HG02840 (cell line): ENCODE measurements at regions not wholly inside any gene's neighbourhood (a gene's known extent, or its start where the extent isn't known, plus 50 kb on each side); places are given as distances from the start of the nearest gene placed in this dataset.
"Not testable (repeated sequence)": the region's sequence is repeated elsewhere in the genome, so short reads cannot be mapped to it uniquely, and the experiment has no call there.

Experiments
- ATAC-seq: cut with Tn5 transposase; IDR thresholded peaks from one replicate; pipeline ENCODE4 v1.9.1; 2021; ENCODE audit warnings: mild to moderate bottlenecking, moderate library complexity, moderate number of reproducible peaks; ENCODE audit not compliant: unreplicated experiment, low FRiP score

GRCh38 chr5:1654786-1655495, 131.2 kb upstream of the LPCAT1 start:
- no peak for ATAC-seq

GRCh38 chr5:1653698-1654651, 130.2 kb upstream of the LPCAT1 start:
- peak; percentile 72 for ATAC-seq

- ATAC-seq: no peak
Observed at GRCh38 chr5:1652873-1653697, 129.3 kb upstream of the LPCAT1 start.

GRCh38 chr5:1651971-1652872, 128.5 kb upstream of the LPCAT1 start:
- no peak for ATAC-seq

GRCh38 chr5:1651250-1651649, 127.5 kb upstream of the LPCAT1 start:
- ATAC-seq: no peak

GRCh38 chr5:1649554-1649953, 125.8 kb upstream of the LPCAT1 start:
- no peak for ATAC-seq

- no peak for ATAC-seq
Observed at GRCh38 chr5:1648806-1649205, 125.0 kb upstream of the LPCAT1 start.

- no peak for ATAC-seq
Observed at GRCh38 chr5:1647580-1647979, 123.8 kb upstream of the LPCAT1 start.

GRCh38 chr5:1644810-1645571, 121.2 kb upstream of the LPCAT1 start:
- peak; percentile 71 for ATAC-seq

GRCh38 chr5:1644393-1644809, 120.6 kb upstream of the LPCAT1 start:
- ATAC-seq: not testable (repeated sequence)

GRCh38 chr5:1643651-1644392, 120.1 kb upstream of the LPCAT1 start:
- no peak for ATAC-seq

GRCh38 chr5:1642621-1643061, 118.9 kb upstream of the LPCAT1 start:
- no peak for ATAC-seq

GRCh38 chr5:1642221-1642620, 118.5 kb upstream of the LPCAT1 start:
- no peak for ATAC-seq

- no peak for ATAC-seq
Observed at GRCh38 chr5:1641560-1642166, 117.9 kb upstream of the LPCAT1 start.

GRCh38 chr5:1641041-1641440, 117.3 kb upstream of the LPCAT1 start:
- no peak for ATAC-seq

- ATAC-seq: no peak
Observed at GRCh38 chr5:1640421-1640881, 116.7 kb upstream of the LPCAT1 start.

GRCh38 chr5:1639757-1640156, 116.0 kb upstream of the LPCAT1 start:
- no peak for ATAC-seq
